GM11168 (cell line): ENCODE measurements at regions not wholly inside any gene's neighbourhood (a gene's known extent, or its start where the extent isn't known, plus 50 kb on each side); places are given as distances from the start of the nearest gene placed in this dataset.
"Not testable (repeated sequence)": the region's sequence is repeated elsewhere in the genome, so short reads cannot be mapped to it uniquely, and the experiment has no call there.

Source experiments
- in situ Hi-C: fragments of 300-500 bp; cut with MboI; formaldehyde crosslinking; loops from one replicate; pipeline ENCODE4 v1.12.0; 2022; ENCODE audit warnings: low sequenced_read_pairs; ENCODE audit not compliant: unreplicated experiment

GRCh38 chr10:123269017-123269552 lies 114.9 kb downstream of the BUB3 start:
- in situ Hi-C loops = no loop called here

- in situ Hi-C loops = no loop called here
Measured at GRCh38 chr10:123269675-123270074, 115.5 kb downstream of the BUB3 start.

GRCh38 chr10:123270221-123270620 lies 116.0 kb downstream of the BUB3 start:
- in situ Hi-C loops = no loop called here

- in situ Hi-C loops = no loop called here
Measured at GRCh38 chr10:123270806-123271205, 116.6 kb downstream of the BUB3 start.

GRCh38 chr10:123272171-123272570 lies 118.0 kb downstream of the BUB3 start:
- in situ Hi-C loops = no loop called here

- in situ Hi-C loops = no loop called here
Measured at GRCh38 chr10:123274306-123275135, 120.3 kb downstream of the BUB3 start.

GRCh38 chr10:123275136-123275564 lies 120.9 kb downstream of the BUB3 start:
- in situ Hi-C loops = no loop called here

GRCh38 chr10:123278445-123278844 lies 124.2 kb downstream of the BUB3 start:
- in situ Hi-C loops = no loop called here

GRCh38 chr10:123283371-123283770 lies 129.2 kb downstream of the BUB3 start:
- in situ Hi-C loops = not testable (repeated sequence)

- in situ Hi-C loops = no loop called here
Measured at GRCh38 chr10:123284022-123284421, 129.8 kb downstream of the BUB3 start.

GRCh38 chr10:123287594-123288247 lies 133.5 kb downstream of the BUB3 start:
- in situ Hi-C loops = no loop called here

GRCh38 chr10:123289432-123289831 lies 135.2 kb downstream of the BUB3 start:
- in situ Hi-C loops = no loop called here

- in situ Hi-C loops = no loop called here
Measured at GRCh38 chr10:123294109-123294508, 139.9 kb downstream of the BUB3 start.

GRCh38 chr10:123294886-123295285 lies 140.7 kb downstream of the BUB3 start:
- in situ Hi-C loops = no loop called here

- in situ Hi-C loops = no loop called here
Measured at GRCh38 chr10:123295644-123296043, 141.4 kb downstream of the BUB3 start.

GRCh38 chr10:123297175-123297574 lies 143.0 kb downstream of the BUB3 start:
- in situ Hi-C loops = no loop called here

GRCh38 chr10:123298583-123298982 lies 144.4 kb downstream of the BUB3 start:
- in situ Hi-C loops = no loop called here

GRCh38 chr10:123299598-123299997 lies 145.4 kb downstream of the BUB3 start:
- in situ Hi-C loops = no loop called here

- in situ Hi-C loops = no loop called here
Measured at GRCh38 chr10:123301077-123301857, 147.1 kb downstream of the BUB3 start.

- in situ Hi-C loops = no loop called here
Measured at GRCh38 chr10:123303581-123304337, 149.6 kb downstream of the BUB3 start.
